Thoracic aorta (tissue), 2 donors: ENCODE measurements at regions not wholly inside any gene's neighbourhood (a gene's known extent, or its start where the extent isn't known, plus 50 kb on each side); places are given as distances from the start of the nearest gene placed in this dataset.
"Not testable (repeated sequence)": the region's sequence is repeated elsewhere in the genome, so short reads cannot be mapped to it uniquely, and the experiment has no call there.

ENCODE experiments used
- ATAC-seq: fragments of 150-250 bp; one replicate; pipeline ENCODE4 v1.8.0; 2017; ENCODE audit warnings: low read depth; ENCODE audit not compliant: insufficient number of reproducible peaks, low FRiP score
- DNase-seq: peaks from one replicate; pipeline ENCODE4 v3.0.0-alpha.2; 2020; ENCODE audit warnings: low spot score
- H3K27ac ChIP-seq, 2 donors: fragments of 200-600 bp; sonication (generic); 1 replicate in 1 of 2; 2 replicates in 1 of 2; pipeline ENCODE4 v1.5.1; 2016; ENCODE audit warnings: mild to moderate bottlenecking in 2 of 2, moderate library complexity in 2 of 2
- H3K27me3 ChIP-seq: fragments of 200-600 bp; sonication (generic); replicated peaks from 2 replicates; pipeline ENCODE4 v1.6.0; 2016; ENCODE audit warnings: mild to moderate bottlenecking; ENCODE audit not compliant: insufficient read depth
- H3K36me3 ChIP-seq: fragments of 200-600 bp; sonication (generic); one replicate; pipeline ENCODE4 v1.5.1; 2016
- H3K4me1 ChIP-seq, 2 donors: fragments of 200-600 bp; sonication (generic); 1 replicate in 1 of 2; 2 replicates in 1 of 2; pipeline versions ENCODE4 v1.5.1 to v1.6.0; 2016; ENCODE audit warnings: low read depth in 2 of 2, mild to moderate bottlenecking in 1 of 2; ENCODE audit not compliant: control insufficient read depth in 1 of 2
- H3K4me3 ChIP-seq: fragments of 200-600 bp; sonication (generic); 2 replicates; pipeline ENCODE4 v1.5.1; 2016; ENCODE audit warnings: mild to moderate bottlenecking
- H3K9me3 ChIP-seq: fragments of 200-600 bp; sonication (generic); 2 replicates; pipeline ENCODE4 v1.5.1; 2016
- TF ChIP-seq, protein P1 (sequence below): fragments of 200-600 bp; sonication (generic); IDR thresholded peaks from one replicate; pipeline ENCODE4 v1.5.1; 2019; ENCODE audit warnings: antibody characterized with exemption

DNA sequence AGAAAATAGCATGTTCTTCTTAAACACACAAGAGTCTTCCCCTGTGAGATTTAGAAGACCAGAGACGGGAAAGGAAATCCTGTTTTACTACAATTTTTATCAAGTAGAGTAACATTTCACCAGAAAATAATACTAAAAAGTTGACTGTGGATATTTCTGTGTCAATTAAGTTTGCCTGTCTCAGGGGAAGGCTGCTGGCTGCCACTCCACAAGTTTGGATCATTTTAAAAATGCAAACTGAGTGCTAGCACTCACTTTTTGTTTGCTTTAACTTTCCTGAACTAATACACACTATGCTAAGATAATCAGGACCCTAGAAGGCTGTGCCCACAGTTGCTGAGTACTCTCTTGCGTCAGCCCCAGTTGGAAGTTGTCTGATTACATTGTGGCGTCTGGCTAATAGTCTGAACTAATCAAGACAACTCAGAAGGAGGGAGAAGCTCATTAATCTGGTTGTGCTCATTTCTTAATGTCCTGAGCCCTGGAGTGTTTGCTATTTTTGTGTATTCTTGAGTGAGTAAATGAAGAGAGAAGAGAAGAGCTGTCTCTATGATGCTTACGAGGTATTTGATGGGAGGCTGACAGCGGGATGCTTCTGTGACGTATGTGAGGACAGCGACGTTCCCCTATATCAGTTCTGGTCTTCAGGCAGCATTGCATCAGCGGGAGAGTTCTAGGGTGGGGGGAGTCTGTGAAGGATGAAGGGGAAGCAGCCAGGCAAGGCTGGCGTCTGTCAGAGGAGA lies 664.2 kb downstream of the QKI start:
- ATAC-seq (no peak), DNase-seq (no peak)
- Histone ChIP-seq H3K4me3 (no peak overlapping the region), H3K27me3 (no peaks in the 10 kb centered on the region), H3K36me3 (no peaks in the 10 kb centered on the region), H3K27ac (no peak overlapping the region), H3K4me1 (peaks cover 0 to 12% of the 10 kb centered on the region in 2 donors), H3K9me3 (no peaks in the 10 kb centered on the region)
- TF ChIP-seq, protein P1, sequence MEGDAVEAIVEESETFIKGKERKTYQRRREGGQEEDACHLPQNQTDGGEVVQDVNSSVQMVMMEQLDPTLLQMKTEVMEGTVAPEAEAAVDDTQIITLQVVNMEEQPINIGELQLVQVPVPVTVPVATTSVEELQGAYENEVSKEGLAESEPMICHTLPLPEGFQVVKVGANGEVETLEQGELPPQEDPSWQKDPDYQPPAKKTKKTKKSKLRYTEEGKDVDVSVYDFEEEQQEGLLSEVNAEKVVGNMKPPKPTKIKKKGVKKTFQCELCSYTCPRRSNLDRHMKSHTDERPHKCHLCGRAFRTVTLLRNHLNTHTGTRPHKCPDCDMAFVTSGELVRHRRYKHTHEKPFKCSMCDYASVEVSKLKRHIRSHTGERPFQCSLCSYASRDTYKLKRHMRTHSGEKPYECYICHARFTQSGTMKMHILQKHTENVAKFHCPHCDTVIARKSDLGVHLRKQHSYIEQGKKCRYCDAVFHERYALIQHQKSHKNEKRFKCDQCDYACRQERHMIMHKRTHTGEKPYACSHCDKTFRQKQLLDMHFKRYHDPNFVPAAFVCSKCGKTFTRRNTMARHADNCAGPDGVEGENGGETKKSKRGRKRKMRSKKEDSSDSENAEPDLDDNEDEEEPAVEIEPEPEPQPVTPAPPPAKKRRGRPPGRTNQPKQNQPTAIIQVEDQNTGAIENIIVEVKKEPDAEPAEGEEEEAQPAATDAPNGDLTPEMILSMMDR: no peak

DNA sequence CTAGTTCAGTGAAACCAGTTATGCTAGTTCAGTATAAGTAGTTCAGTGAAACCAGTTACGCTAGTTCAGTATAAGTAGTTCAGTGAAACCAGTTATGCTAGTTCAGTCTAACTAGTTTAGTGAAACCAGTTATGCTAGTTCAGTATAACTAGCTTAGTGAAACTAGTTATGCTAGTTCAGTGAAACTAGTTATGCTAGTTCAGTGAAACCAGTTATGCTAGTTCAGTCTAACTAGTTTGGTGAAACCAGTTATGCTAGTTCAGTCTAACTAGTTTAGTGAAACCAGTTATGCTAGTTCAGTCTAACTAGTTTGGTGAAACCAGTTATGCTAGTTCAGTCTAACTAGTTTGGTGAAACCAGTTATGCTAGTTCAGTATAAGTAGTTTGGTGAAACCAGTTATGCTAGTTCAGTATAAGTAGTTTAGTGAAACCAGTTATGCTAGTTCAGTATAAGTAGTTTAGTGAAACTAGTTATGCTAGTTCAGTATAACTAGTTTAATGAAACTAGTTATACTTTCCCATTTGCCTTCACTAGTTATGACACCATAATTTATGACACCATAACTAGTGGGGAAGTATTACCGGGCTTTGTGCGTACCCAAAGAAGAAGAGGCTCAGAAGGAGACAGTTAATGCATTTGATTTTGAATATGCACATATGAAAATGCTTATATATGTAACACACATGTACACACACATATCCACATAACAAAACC lies 662.5 kb downstream of the QKI start:
- not testable (repeated sequence) for H3K9me3 ChIP-seq, DNase-seq, H3K36me3 ChIP-seq, H3K4me3 ChIP-seq, H3K27me3 ChIP-seq, H3K27ac ChIP-seq, ATAC-seq
- H3K4me1 ChIP-seq: peaks cover 0 to 12% of the 10 kb centered on the region in 2 donors

DNA sequence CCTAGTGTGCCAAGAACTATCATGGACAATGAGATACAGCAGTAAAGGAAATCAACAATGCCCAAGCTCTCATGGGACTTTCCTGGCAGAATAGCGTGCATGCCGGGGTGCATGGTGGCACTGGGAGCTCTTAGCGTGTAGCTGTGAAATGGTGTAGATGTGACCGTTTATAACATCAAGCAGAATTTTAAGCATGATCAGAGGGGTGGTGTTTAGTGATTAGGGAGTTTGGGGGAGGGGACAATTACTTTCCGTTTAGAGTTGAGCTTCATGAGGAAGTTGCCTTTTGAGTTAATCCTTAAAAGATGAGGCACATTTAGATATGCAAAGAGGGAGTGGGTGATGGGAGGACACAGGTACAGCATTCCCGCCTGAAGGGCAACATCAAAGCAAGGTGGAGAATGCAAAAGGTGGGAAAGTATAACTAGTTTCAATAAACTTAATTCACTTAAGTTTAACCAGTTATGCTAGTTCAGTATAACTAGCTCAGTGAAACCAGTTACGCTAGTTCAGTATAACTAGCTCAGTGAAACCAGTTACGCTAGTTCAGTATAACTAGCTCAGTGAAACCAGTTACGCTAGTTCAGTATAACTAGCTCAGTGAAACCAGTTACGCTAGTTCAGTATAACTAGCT lies 661.6 kb downstream of the QKI start:
- peaks cover 0 to 12% of the 10 kb centered on the region in 2 donors for H3K4me1 ChIP-seq
- H3K4me3 ChIP-seq: no peak overlapping the region
- DNase-seq: no peak
- no peaks in the 10 kb centered on the region for H3K9me3 ChIP-seq
- H3K36me3 ChIP-seq: no peaks in the 10 kb centered on the region
- no peaks in the 10 kb centered on the region for H3K27me3 ChIP-seq
- TF ChIP-seq, protein P1: no peak
- H3K27ac ChIP-seq: no peak overlapping the region
- no peak for ATAC-seq

DNA sequence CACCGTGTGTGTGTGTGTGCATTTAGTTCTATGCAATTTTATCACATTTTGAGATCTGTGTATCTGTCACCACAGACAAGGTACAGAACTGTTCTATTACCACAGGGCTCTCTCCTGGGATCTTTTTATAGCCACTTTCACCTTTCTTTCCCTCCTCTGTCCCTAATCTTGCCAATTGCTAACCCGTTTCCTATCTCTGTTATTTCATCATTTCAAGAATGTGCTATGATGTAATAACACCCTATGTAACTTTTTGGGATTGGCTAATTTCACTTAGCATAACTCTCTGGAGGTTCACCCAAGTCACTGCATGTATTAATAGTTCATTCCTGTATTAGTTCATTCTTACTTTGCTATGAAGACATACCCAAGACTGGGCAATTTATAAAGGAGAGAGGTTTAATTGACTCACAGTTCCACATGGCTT lies 657.7 kb downstream of the QKI start:
- H3K4me1 ChIP-seq: no peaks in the 10 kb centered on the region
- no peak for DNase-seq
- no peaks in the 10 kb centered on the region for H3K27me3 ChIP-seq
- no peak for ATAC-seq
- no peaks in the 10 kb centered on the region for H3K36me3 ChIP-seq
- no peak overlapping the region for H3K27ac ChIP-seq
- TF ChIP-seq, protein P1: no peak
- H3K4me3 ChIP-seq: no peak overlapping the region
- H3K9me3 ChIP-seq: no peaks in the 10 kb centered on the region

DNA sequence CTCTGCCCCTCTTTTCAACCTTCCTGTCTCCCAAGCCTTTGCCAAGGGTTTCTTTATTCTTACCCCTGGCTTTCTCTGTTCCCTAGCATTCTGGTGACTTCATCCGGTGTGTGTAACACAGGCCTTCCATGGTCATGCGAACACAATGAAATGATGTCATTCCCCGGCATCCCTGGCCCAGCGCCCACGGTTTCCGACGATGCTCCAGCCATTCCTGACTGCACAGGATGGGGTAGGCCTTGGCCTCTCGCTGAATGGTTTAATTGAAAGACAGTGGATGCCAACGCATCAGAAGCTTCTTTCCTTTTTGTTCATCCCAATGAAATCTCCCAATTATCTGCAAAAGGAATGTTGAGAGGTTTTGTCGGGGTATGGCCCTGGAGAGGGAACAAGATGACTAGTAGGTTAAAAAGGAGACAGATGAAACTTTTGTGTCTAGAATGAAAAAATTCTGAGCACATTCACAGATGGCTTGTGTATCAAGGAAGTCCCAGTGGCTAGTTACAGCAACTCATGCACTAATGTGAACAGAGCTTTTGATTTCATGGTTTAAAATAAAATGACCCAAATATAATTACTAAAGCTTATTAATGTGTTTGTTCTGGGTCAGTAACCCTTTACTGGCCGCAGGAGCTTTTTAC lies 655.0 kb downstream of the QKI start:
- Histone ChIP-seq H3K27ac (no peak overlapping the region), H3K27me3 (no peaks in the 10 kb centered on the region), H3K4me1 (no peaks in the 10 kb centered on the region), H3K4me3 (no peak overlapping the region), H3K9me3 (no peaks in the 10 kb centered on the region), H3K36me3 (no peaks in the 10 kb centered on the region)
- no peak for ATAC-seq
- TF ChIP-seq, protein P1: no peak
- no peak for DNase-seq
